ENCODE measurements at regions not wholly inside any gene's neighbourhood (a gene's known extent, or its start where the extent isn't known, plus 50 kb on each side); places are given as distances from the start of the nearest gene placed in this dataset.

DNA sequence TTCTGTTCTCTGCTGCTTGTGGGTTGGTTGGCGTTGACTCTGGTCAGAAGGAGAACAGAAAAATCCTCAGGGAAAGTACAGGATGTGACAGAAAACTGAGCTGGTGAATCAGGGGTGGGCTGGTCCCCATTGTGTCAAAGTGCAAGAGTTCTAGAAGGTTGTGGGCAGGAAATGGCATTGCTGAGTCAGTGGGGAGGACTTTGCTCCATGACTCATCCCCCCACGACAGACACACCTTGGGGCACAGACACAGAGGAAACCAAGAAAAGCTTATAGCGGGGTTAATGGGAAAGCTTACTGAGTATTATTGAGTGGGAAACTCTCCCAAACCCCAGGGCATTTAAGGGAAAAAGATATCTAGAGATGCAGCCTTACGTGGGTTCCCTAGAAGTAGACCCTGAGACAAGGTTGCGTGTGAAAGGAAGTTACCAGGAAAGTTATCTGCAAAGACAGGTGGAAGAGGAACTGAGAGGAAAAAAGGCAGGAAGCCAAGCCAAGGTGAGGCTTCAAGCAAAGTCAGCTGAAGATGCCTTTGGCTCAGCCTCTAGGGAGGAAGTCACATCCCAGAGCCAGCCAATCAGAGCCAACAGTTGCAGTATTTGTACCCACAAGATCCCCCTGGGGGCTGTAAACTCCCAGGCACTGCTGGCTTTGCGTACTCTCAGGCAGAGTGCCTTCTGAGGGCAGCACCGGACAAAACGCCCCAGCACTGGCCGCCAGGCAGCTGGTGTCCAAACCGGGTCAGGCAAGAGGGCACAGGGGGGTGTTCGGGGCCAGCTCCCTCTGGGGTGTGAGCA is 86.4 kb downstream of the FOXL1 start:
- DNase-seq: peak; percentile 40 to 49

DNA sequence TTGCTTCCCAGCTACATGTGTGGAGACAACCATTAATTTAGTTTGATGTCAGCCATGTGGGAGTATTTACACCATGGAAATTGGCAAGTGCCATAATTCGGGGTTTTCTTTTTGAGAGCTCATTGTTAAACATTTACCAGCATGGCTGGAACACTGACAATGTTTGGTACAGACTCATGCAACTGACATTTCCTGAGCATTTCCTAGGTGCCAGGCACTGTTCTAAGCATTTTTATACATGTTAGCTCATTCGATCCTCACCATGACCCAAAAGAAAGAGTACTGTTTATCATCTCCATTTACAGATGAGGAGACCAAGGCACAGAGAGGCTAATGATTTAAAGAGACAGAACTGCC is 86.9 kb downstream of the FOXL1 start:
- no peak for DNase-seq

DNA sequence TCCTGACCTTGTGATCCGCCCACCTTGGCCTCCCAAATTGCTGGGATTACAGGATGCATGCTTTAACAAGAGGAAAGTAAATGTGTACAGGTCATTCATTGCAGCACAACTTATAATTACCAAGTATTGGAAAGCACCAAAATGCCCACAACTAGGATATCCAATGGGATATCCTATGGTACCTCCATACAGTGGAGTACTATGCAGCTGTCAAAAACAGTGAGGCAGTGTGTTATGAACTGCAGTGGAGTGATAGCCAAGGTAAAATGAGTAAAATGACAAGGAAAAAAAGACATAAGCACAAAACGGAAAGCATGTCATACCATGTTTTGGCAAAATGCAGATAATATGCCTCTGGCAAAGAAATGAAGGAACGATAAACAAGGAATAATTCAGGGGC is 87.6 kb downstream of the FOXL1 start:
- DNase-seq: no peak

DNA sequence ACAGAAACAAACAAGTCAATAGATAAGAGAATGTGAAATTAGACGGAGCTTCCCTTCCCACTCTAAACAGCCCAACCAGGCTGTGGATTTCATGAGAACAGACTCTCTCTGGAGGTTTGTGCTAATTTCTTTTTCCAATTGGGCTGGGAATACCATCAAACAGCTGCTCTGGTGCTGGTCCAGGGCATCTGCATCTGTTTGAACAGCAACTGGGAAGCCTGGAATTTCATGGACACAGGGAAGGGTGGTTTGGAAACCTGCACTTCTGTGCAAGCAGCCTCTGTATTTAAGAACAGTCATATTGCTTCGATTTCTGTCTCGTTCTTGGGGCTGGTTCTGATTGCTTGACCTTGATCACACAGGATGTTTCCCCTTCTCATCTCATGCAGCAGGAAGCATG is 88.7 kb downstream of the FOXL1 start:
- no peak for DNase-seq

DNA sequence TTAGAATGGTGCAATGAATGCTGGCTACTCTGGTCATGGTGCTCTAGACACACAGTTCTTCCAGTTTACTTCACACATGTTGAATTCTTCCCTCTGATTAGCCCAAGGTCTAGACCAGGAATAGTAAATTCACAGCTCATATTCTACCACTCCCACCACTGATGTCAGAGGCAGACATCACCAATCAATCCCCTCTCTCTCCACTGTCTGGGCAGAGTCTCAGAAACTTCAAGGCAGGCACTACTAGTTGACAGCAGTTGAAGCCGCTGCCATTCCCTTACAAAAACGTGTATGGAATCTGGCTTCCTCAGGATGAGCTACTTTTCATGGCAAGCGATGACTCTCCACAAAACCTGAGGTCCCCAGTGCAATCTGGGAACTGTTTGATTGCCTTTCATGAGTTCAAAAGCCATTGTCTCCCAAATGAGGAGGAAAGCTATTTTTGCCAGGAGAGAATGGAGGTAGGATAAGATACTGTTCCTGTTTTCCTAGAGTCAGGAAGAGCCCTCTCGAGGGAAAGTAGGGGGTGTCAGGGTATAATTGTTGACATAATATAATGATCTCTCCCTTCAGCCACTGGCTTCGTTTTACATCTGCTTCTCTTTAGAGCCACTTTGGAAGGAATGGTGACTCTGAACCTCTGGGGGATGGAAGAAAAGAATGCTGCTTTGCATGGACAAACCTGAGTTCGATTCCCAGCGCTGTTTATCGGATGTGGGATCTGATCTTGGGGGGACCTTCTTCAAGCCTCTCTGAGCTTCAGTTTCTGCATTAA is 90.0 kb downstream of the FOXL1 start:
- DNase-seq: no peak

DNA sequence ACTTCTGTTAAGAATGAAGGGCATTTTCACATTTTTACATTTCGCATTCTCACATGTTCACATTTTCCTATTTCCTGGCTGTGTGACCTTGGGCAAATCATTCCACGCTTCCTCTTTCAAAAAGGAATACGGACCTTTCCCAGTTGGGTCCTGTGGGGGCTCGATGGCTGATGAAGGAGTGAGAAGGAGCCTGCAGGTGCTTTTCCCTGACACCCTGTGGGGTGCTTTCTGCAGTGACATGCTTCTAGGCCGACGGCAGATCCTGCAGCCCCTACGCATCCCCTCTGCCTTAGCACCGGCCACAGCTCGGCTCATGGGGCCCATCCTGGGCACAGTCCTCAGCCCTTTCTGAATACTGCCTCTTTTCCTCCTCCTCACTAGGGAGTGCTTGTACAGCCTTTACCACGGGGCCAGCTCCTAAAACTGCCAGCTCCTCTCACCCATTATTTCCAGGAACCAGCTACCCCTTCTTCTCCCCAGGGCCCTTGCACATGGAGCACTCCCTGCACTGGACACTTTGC is 91.0 kb downstream of the FOXL1 start:
- DNase-seq: no peak

DNA sequence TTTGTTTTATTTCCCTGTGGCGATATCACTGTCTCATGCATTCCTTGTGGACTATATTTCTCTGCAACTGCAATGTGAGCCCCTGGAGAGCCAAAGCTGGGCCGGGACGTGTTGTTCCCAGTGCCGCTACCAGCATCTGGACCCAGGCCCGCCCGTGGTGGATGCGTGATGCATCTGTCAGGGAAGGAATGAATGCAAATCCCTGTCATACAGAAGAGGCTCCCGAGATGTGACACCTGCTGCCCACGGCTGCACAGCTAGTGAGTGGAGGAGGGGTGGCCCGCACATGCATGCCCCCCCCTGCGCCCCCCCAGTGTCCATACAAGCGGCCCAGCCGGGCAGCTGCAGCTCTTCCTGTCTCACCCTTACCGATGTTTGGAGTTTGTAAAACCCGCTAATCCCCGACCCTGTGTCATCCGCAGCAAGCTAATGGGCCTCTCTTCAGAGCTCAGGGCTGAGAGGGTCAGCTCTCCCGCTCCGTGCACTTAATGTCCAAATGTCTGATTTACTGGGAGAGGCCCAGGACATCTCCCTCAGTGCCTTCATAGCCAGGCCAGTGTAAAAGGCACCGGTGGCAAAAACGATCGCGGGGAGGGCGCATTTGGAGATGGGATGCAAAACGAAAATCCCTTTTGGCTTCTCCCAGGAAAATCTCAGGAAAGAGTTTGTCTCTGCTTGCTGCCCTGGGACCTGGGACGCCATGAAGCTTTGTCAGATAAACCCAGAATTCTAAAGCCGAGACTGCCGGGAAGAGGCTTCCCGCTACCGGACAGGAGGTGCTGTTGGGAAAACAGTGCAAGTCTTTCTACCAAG is 91.8 kb downstream of the FOXL1 start:
- no peak for DNase-seq

DNA sequence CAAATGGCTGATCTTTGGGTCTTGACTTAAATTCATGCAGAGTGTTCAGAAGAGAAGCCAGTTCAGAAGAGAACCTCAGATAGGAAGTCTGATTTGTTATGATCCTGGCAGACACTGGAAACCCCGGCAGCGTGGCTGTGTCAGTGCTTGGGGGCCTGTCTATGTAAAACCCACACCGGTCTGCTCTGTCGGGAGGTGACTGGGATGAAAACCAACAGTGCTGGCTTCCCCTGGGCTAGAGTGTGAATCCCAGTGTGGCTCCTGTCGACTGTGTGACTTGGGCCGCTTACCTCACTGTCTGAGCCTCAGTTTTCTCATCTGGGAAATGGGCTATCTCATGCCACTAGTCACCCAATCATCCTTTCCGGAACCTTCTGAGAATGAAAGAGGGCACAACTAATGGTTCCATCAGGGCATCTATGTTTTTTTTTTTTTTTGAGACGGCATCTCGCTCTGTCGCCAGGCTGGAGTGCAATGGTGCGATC is 92.4 kb downstream of the FOXL1 start:
- DNase-seq: no peak

DNA sequence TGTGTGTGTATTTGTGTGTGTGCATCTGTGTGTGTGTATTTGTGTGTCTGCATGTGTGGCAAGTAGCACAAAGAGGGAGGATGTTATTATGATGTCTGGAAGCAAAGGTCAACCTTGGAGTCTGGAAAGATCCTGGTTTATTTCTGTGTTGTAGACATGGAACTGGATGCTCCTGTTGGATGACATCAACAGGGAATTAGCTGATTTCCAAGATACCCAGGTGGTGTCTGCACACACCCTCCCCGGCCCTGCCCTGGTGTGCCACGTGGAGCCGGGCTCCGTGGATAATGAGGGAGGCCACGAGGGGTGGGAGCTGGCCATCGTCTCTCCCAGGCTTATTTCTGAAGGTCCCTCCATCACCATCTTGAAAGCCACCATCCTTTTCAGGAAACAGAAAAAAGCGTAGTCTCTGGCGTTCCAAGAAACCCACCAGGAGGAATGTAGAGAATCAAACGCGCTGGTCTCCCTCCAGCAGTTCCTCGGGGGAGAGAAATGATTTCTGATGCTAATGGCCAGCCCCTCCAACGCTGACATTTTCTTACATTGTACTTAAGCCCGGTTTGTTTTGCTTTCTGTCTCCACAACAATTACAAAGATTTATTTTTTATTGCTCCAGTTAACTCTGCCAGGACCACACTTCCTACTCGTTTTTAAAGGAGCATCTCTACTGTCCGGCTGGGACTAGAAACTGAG is 93.3 kb downstream of the FOXL1 start:
- DNase-seq: no peak

DNA sequence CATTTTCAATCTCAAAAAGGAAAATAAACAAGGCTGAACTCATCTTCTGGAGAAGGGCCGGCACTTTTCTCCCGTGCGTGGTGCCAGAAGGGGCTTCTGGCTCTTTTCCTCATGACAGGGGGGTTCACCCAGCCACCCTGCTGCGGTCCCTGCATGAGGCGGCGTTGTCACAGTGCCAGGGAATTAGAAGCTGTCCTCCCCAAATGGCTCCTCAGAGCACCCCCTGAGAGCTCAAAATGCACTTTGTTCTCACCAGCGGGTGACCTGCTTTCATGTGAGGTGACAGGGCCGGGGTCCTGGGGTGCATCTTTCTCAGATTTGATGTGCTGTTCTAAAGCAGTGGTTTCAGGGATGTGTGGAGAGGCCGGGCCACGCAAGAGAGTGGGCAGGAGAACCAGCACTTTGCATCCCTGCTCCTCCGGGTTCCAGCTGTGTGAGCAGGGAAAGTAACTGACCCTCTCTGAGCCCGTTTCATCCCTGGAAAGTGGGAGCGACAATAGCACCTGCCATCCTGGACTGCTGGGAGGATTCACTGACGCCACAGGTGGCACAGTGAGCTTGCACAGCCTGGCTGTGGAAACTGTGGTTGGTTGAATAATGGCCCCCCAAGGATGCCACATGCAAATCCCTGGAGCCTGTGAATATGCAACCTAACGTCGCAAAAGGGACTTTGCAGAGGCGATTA is 94.0 kb downstream of the FOXL1 start:
- no peak for DNase-seq

DNA sequence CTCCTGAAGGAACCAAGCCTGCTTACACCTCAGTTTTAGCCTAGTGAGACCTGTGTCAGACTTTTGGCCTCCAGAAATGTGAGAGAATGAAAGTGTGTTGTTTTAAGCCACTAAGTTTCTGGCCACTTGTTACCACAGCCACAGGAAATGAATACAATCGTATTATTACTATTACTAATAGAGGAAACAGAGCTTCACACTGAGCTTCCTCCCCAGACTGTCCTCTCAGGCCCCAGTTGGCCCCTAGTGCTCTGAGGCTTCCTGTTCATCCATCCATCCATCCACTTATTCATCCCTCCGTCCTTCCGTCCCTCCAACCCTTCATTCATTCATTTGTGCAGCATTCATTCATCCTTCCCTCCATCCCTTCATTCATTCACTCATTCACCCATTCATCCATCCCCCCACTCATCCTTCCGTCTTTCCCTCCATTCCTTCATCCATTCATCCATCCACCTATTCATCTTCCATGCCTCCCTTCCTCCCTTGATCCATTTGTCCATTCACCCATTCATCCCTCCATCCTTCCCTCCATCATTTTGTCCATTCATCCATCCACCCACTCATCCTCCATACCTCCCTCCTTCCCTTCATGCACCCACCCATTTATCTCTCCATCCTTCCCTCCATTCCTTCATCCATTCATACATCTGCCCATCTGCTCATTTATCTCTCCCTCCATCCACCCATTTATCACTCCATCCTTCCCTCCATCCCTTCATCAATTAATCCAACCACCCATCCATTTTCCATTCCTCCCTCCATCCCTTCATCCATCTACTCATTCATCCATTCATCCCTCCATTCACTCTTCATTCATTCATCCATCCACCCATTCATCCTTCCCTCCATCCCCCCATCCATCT is 95.0 kb downstream of the FOXL1 start:
- no peak for DNase-seq

DNA sequence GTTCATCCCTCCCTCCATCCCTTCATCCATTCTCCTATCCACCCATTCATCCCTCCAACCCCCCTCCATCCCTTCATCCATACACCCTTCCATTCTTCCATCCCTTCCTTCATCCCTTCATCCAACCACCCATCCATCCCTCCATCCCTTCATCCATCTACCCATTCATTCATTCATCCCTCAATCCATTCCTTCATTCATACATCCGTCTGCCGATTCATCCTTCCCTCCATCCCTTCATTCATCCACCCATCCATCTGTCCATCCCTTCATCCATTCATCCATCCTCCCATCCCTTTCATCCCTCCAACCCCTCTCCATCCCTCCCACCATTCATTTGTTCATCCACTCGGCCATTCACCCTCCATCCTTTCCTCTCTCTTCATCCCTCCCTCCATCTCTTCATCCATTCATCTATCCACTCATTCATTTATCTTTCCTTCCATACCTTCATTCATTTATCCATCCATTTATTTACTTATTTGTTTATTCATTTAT is 95.7 kb downstream of the FOXL1 start:
- no peak for DNase-seq

DNA sequence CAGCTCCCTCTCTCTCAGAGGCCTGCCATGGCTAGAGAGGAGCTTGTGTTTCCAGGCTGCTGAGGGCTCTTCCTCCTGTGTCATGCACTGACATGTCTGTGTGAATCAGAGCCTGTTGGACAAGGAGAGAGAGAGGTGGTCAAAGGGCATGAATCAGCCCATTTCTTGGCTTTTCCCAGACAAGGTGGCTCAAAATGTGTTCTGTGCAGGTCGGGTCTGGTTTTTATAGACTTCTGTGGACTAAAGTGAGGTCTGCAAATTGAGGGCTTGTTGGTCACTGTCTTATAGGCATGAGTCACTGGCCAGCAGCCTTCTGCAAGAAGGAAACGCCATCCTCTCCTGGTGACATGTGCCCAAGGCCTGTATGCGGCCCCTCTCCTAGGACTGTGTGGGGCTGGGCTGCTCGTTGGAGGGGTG is 97.9 kb downstream of the FOXL1 start:
- no peak for DNase-seq

DNA sequence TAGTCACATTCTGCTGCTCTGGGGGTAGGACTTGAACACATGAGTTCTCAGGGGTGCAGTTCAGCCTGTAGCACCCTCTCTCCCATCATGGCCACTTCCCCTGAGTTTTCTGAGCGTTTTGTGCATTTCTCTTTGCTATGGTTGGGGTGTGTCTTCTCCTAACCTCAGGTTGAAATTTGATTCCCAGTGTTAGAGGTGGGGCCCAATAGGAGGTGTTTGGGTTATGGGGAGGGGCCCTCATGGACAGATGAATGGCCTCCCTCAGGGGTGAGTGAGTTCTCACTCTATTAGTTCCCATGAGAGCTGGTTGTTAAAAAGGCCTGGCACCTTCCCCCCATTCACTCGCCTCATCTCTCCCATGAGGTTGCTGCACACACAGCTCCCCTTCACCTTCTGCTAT is 101.1 kb downstream of the FOXL1 start:
- no peak for DNase-seq

DNA sequence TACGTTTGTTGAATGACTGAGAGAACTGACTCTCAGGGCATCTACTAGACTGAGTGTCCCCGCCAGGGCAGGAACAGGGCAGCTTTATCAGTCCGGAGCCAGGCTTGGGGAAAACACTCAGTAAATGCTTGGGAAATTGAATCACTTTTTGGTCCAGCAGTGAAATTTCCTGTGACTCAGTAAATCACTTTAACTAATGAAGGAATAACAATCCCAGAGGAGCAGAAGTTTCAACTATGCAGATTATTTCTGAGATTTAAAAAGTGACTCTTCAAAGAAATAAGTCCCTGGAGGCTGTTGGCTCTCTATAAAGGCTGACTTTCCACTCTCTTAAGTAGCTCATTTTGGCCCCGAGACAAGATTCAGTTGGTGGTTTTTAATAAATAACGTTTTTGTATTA is 101.8 kb downstream of the FOXL1 start:
- no peak for DNase-seq

DNA sequence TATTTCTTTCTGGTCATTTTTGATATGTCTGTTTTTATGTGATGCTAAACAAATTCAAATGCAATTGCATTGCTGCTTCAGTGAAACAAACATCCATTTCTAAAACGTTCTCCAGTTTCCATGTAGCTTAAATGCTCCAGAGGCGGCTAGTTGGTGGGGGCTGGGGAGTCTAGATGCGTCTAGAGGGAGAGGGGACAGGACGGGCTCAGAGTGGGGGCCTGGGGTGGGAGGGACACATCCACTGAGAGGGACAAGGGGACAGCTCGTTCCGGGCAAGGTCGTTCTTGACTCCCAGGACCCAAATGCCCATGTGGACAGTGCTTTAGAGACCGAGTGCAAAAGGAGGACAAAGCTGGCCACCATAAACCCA is 102.3 kb downstream of the FOXL1 start:
- no peak for DNase-seq

DNA sequence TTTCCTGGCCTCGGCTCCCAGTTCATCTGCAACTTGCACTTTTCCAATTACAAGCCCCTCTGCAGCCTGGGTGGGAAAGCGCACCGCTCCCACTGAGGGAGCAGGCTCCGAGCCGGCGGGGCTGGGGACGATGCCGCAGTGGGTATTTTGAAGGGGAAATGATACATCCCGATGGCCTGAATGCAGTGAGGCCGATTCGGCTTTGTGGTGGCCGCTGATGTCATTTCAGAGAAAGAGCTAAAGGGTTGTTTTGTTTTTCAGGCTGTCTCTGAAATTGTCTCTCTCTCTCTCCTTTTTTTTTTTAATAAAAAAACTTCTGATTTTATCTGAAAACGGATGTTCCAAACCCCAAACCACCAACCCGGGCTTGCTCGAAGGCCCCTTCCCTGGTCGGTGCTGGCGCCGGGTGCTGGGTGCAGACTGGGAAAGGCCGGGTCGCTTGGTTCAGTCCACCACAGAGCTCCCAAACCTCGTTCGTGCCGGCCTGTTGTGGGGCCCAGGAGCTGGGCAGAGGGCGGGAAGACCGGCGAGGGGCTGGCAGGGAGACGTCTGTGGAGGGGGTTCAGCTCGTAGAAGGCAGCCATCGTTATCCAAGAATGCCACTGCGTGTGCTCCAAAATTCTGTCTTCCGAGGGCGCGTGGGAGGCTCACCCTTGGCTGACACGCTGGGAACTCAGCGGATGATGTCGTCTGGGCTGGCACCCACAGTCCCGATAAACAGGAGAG is 102.8 kb downstream of the FOXL1 start:
- no peak for DNase-seq

DNA sequence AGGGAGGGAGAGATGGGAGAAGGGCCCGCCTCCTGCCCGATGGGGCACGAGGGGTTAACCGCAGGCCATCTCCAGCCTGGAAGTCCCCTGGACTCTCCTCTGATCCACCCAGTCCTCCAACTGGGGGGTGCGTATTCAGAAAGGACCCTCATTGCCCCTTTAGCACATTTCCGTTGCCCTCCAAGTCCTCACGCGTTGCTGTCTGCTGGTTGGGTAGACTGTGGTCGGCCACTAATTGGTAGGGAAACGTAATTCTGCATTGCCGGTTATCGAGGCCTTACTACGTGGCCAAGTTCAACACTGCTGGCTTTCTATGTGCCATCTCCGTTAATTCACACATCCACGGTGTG is 103.4 kb downstream of the FOXL1 start:
- DNase-seq: no peak

DNA sequence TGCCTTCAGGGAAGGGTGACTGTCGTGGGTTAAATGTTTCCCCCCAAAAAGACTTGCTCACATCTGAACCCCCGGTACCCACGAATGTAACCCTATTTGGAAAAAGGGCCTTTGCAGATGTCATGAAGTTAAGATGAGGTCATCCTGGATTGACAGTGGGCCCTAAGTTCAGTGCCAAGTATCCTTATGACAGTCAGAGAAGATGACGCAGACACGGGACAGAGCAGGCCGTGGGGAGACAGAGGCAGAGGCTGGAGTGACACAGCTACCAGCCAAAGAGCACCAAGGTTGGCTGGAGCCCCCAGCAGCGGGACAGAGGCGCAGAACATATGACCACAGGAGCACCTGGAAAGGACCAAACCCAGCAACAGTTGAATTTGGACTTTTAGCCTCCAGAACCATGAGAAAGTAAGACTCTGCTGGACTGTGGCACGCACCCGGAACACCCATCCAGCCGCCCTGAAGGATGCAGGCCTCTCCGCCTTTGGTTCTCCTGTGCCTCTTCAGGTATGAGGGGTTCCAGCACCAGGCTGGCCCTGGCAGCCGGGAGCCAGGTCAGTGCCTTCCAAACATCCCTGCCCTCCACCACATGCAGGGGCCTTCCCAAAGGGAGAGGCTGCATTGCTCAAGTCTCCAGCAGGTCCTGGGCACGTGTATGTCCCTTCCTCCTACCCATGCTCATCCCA is 104.0 kb downstream of the FOXL1 start:
- DNase-seq: no peak
